ENCODE measurements at regions not wholly inside any gene's neighbourhood (a gene's known extent, or its start where the extent isn't known, plus 50 kb on each side); places are given as distances from the start of the nearest gene placed in this dataset.
A peak's percentile ranks its signal among the peaks of the same experiment; 100 is the strongest.

GRCh38 chr15:58271410-58271809 is 133.2 kb downstream of the AQP9 start:
- ATAC-seq (no peak), DNase-seq (no peak)

- DNase-seq (no peak), ATAC-seq (no peak)
These were observed 134.9 kb downstream of the AQP9 start for GRCh38 chr15:58273104-58273503.

- ATAC-seq, result no peak
- DNase-seq, result no peak
These were observed 136.7 kb downstream of the AQP9 start for GRCh38 chr15:58274885-58275284.

- no peak for ATAC-seq
These were observed 137.6 kb downstream of the AQP9 start for GRCh38 chr15:58275785-58276184.

GRCh38 chr15:58276924-58277323 is 138.7 kb downstream of the AQP9 start:
- DNase-seq, result no peak
- ATAC-seq, result no peak

More at GRCh38 chr15:58275785-58276184, 137.6 kb downstream of the AQP9 start:
- DNase-seq, result no peak

- ATAC-seq (no peak), DNase-seq (no peak)
These were observed 139.2 kb downstream of the AQP9 start for GRCh38 chr15:58277333-58277732.

- DNase-seq, result no peak
- ATAC-seq, result no peak
These were observed 140.9 kb downstream of the AQP9 start for GRCh38 chr15:58279106-58279505.

GRCh38 chr15:58279654-58280053 is 141.5 kb downstream of the AQP9 start:
- ATAC-seq (no peak), DNase-seq (no peak)

- ATAC-seq (no peak), DNase-seq (no peak)
These were observed 144.0 kb downstream of the AQP9 start for GRCh38 chr15:58282060-58282708.

GRCh38 chr15:58283302-58283701 is 145.1 kb downstream of the AQP9 start:
- DNase-seq, result no peak
- ATAC-seq, result no peak

GRCh38 chr15:58284293-58284692 is 146.1 kb downstream of the AQP9 start:
- no peak for ATAC-seq
- DNase-seq, result no peak

GRCh38 chr15:58285212-58285920 is 146.4 kb upstream of the LIPC start:
- no peak for ATAC-seq
- DNase-seq, result no peak

- ATAC-seq (no peak), DNase-seq (no peak)
These were observed 145.9 kb upstream of the LIPC start for GRCh38 chr15:58285921-58286278.

- DNase-seq, result no peak
- no peak for ATAC-seq
These were observed 145.3 kb upstream of the LIPC start for GRCh38 chr15:58286523-58286922.

- ATAC-seq, result no peak
- DNase-seq, result no peak
These were observed 143.9 kb upstream of the LIPC start for GRCh38 chr15:58287891-58288290.

- no peak for DNase-seq
- no peak for ATAC-seq
These were observed 143.2 kb upstream of the LIPC start for GRCh38 chr15:58288592-58288991.

- ATAC-seq (peak; percentile 33), DNase-seq (no peak)
These were observed 139.9 kb upstream of the LIPC start for GRCh38 chr15:58291848-58292247.

GRCh38 chr15:58292751-58293175 is 139.0 kb upstream of the LIPC start:
- ATAC-seq (peak; percentile 70), DNase-seq (no peak)

- ATAC-seq, result no peak
These were observed 137.9 kb upstream of the LIPC start for GRCh38 chr15:58293622-58294550.

GRCh38 chr15:58294681-58295254 is 137.0 kb upstream of the LIPC start:
- no peak for ATAC-seq
- no peak for DNase-seq

More at GRCh38 chr15:58293622-58294550, 137.9 kb upstream of the LIPC start:
- no peak for DNase-seq

- ATAC-seq, result no peak
- no peak for DNase-seq
These were observed 136.1 kb upstream of the LIPC start for GRCh38 chr15:58295637-58296215.

GRCh38 chr15:58296276-58296675 is 135.5 kb upstream of the LIPC start:
- no peak for DNase-seq
- no peak for ATAC-seq

Data from stimulated activated naive CD8-positive, alpha-beta T cell treated with anti-CD3 and anti-CD28 coated beads, Interleukin-15, Interleukin-2, amounts not matched to agents 100 U/mL and 50 U/mL, for 24 hours (primary cell).